Endothelial cell of umbilical vein (primary cell): ENCODE measurements at regions not wholly inside any gene's neighbourhood (a gene's known extent, or its start where the extent isn't known, plus 50 kb on each side); places are given as distances from the start of the nearest gene placed in this dataset.

Experiments
- BruUV-seq: library from RNA; stranded (reverse); fragments of 400-500 nt; replicated peaks from 2 replicates; lab custom pipeline; 2021; lab: Mats Ljungman, UMichigan
- CTCF ChIA-PET: fragments of 300-600, 350-600 bp; sonication (Branson Sonifier 250); formaldehyde crosslinking; loops from one replicate; lab custom pipeline; 2021; ENCODE audit warnings: antibody characterized with exemption, inconsistent platforms; lab: Charles Lee
- POLR2A ChIA-PET: fragments of 300-600, 350-600 bp; sonication (Branson Sonifier 250); formaldehyde crosslinking; loops from one replicate; lab custom pipeline; 2021; ENCODE audit warnings: antibody characterized with exemption, inconsistent platforms; lab: Charles Lee
- DNase-seq: peaks from one replicate; pipeline ENCODE4 v3.0.0-alpha.2; 2011; ENCODE audit warnings: low read depth, low spot score
- FAIRE-seq: peaks from 2 replicates; lab custom pipeline; 2011; peaks lifted over from hg19 to GRCh38; lab: Jason Lieb, UNC
- H2AFZ ChIP-seq: 2 replicates; pipeline ENCODE4 v1.6.0; 2012; ENCODE audit warnings: low read depth, low read length, control low read depth, inconsistent platforms
- H3K27ac ChIP-seq: 2 replicates; pipeline ENCODE4 v1.5.1; 2011; ENCODE audit warnings: low read depth, mild to moderate bottlenecking, control low read depth, low read length, moderate library complexity; ENCODE audit not compliant: insufficient read depth
- H3K27me3 ChIP-seq, 2 experiments: 2 replicates each; pipeline versions ENCODE4 v1.6.0 to v1.6.1; 2011; ENCODE audit warnings: low read length in 2 of 2, mixed read lengths in 1 of 2; ENCODE audit not compliant: control insufficient read depth in 2 of 2, insufficient read depth in 2 of 2
- H3K36me3 ChIP-seq, 2 experiments: 2 replicates in 1 of 2; 3 replicates in 1 of 2; pipeline ENCODE4 v1.5.1; 2011; ENCODE audit warnings: low read length in 2 of 2, mild to moderate bottlenecking in 1 of 2, moderate library complexity in 1 of 2; ENCODE audit not compliant: control insufficient read depth in 2 of 2, insufficient read depth in 2 of 2; ENCODE audit errors: extremely low read depth in 1 of 2
- H3K4me1 ChIP-seq: 3 replicates; pipeline ENCODE4 v1.5.1; 2011; ENCODE audit warnings: mild to moderate bottlenecking, low read length; ENCODE audit not compliant: control insufficient read depth, insufficient read depth; ENCODE audit errors: extremely low read depth
- H3K4me2 ChIP-seq: 2 replicates; pipeline ENCODE4 v1.6.1; 2011; ENCODE audit warnings: low read length, control low read depth, mixed read lengths; ENCODE audit not compliant: insufficient read depth
- H3K4me3 ChIP-seq, 3 experiments: fragments of 200-600 bp in 1 of 3; sonication (generic), shearing (Covaris generic) in 1 of 3; replicated peaks in 1 of 3; 2 replicates each; pipeline ENCODE4 v1.5.1; 2011 to 2016; ENCODE audit warnings: control low read depth in 3 of 3, low read length in 3 of 3, mild to moderate bottlenecking in 2 of 3, inconsistent platforms in 1 of 3, low read depth in 1 of 3, moderate library complexity in 1 of 3; ENCODE audit not compliant: insufficient read depth in 1 of 3
- H3K79me2 ChIP-seq: 2 replicates; pipeline ENCODE4 v1.6.0; 2012; ENCODE audit warnings: low read length, inconsistent platforms; ENCODE audit not compliant: control insufficient read depth, insufficient read depth
- H3K9ac ChIP-seq: replicated peaks from 2 replicates; pipeline ENCODE3; 2011; ENCODE audit warnings: low read length, control low read depth; ENCODE audit not compliant: insufficient read depth; ENCODE audit errors: extremely low read depth
- H3K9me1 ChIP-seq: replicated peaks from 3 replicates; pipeline ENCODE4 v1.6.0; 2011; ENCODE audit warnings: mild to moderate bottlenecking, low read length; ENCODE audit not compliant: control insufficient read depth, insufficient read depth; ENCODE audit errors: extremely low read depth
- H3K9me3 ChIP-seq: replicated peaks from 2 replicates; pipeline ENCODE4 v1.5.1; 2012; ENCODE audit warnings: low read length, inconsistent platforms; ENCODE audit not compliant: control insufficient read depth, insufficient read depth
- H4K20me1 ChIP-seq: replicated peaks from 2 replicates; pipeline ENCODE3; 2011; ENCODE audit warnings: mild to moderate bottlenecking, low read length; ENCODE audit not compliant: control insufficient read depth, insufficient read depth; ENCODE audit errors: extremely low read depth
- EZH2 ChIP-seq: IDR thresholded peaks from 2 replicates; pipeline ENCODE4 v1.6.1; 2012; ENCODE audit warnings: borderline replicate concordance, low read depth, mild to moderate bottlenecking, moderate library complexity, low read length, inconsistent platforms; ENCODE audit not compliant: severe bottlenecking
- FOS ChIP-seq: IDR thresholded peaks from 2 replicates; pipeline ENCODE4 v1.6.1; 2011; ENCODE audit warnings: mild to moderate bottlenecking, low read length, moderate library complexity, borderline replicate concordance; ENCODE audit not compliant: insufficient read depth
- GATA2 ChIP-seq: IDR thresholded peaks from 2 replicates; pipeline ENCODE4 v1.7.0; 2011; ENCODE audit warnings: low read depth, mild to moderate bottlenecking, moderate library complexity, mixed read lengths, low read length; ENCODE audit not compliant: insufficient read length, insufficient read depth
- JUN ChIP-seq: IDR thresholded peaks from 2 replicates; pipeline ENCODE4 v1.6.1; 2011; ENCODE audit warnings: borderline replicate concordance, low read depth; ENCODE audit not compliant: insufficient read length, insufficient read depth
- MYC ChIP-seq: IDR thresholded peaks from one replicate; pipeline ENCODE4 v1.6.1; 2011; ENCODE audit warnings: mild to moderate bottlenecking, low read depth, low read length
- POLR2A ChIP-seq: IDR thresholded peaks from 2 replicates; pipeline ENCODE4 v1.6.1; 2012; ENCODE audit warnings: low read depth, mild to moderate bottlenecking, control low read depth, low read length
- POLR2AphosphoS5 ChIP-seq: IDR thresholded peaks from 2 replicates; pipeline ENCODE4 v1.6.1; 2012; ENCODE audit warnings: low read depth, mild to moderate bottlenecking, control low read depth, low read length, moderate library complexity; ENCODE audit not compliant: insufficient read depth
- dilution Hi-C: fragments of 300-500 bp; cut with MboI; formaldehyde crosslinking; loops from one replicate; pipeline ENCODE4 v1.15.0; 2019; ENCODE audit warnings: low sequenced_read_pairs; ENCODE audit not compliant: extremely low pct_ligation_motif_present
- intact Hi-C: fragments of 100-400 bp; cut with micrococcal nuclease; formaldehyde crosslinking; loops from one replicate; pipeline ENCODE4 v1.10.0; 2022
- TF ChIP-seq, protein P1 (sequence below), 2 donors: IDR thresholded peaks; 1 replicate in 1 of 2; 2 replicates in 1 of 2; pipeline ENCODE4 v1.5.1; 2011; ENCODE audit warnings: low read length in 2 of 2, mild to moderate bottlenecking in 2 of 2, moderate library complexity in 2 of 2, control low read depth in 1 of 2, inconsistent platforms in 1 of 2, low read depth in 1 of 2; ENCODE audit not compliant: insufficient read depth in 1 of 2; ENCODE audit errors: extremely low read depth in 1 of 2
- TF ChIP-seq, protein P2 (sequence below): IDR thresholded peaks from 2 replicates; pipeline ENCODE4 v1.6.1; 2011; ENCODE audit not compliant: insufficient read depth, insufficient read length

DNA sequence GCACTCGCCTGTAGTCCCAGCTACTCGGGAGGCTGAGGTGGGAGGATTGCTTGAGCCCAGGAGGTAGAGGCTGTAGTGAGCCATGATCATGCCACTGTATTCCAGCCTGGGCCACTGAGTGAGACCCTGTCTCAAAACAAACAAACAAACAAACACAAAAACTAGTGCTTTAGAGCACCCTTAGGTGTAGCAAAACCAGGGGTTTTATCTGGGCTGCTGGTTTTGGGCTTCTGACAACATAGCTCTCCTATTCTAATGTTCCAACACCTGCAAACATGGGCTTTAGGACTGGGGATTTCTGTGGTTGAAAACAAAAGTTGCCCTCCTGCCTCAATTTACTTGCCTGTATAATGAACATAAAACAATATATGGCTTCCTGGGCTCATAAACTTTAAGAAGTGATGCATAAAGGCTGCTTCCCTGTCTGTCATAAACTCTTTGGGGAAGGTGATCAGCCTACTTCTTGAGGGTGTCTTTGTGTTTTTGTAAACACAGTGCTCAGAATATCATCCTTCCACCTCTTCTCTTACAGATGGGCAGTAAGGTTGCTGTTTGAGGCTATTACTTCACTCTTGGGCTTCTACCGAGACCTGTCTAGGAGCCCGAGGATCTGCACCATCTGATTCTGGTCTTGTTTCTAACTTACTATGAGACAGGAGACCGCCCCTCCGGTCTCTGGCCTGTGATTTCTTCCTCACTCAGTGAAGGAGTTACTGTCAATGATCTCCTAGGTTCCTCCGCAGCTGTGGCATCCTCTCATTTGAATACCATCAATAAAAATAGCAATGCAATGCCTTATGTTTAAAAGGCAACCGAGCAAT is 246.5 kb downstream of the MYCN start:
- H3K79me2 ChIP-seq: no peaks in the 10 kb centered on the region
- dilution Hi-C loops (no loop called here), intact Hi-C loops (no loop called here)
- FAIRE-seq (no peak), DNase-seq (no peak)
- H4K20me1 ChIP-seq: no peaks in the 10 kb centered on the region
- H3K9me3 ChIP-seq: no peaks in the 10 kb centered on the region
- no peak overlapping the region for H3K4me3 ChIP-seq
- H3K9ac ChIP-seq: no peak overlapping the region
- H3K27ac ChIP-seq: no peak overlapping the region
- no TSS peak for BruUV-seq
- H3K36me3 ChIP-seq: no peaks in the 10 kb centered on the region
- CTCF ChIA-PET: no interaction called here
- TF ChIP-seq POLR2AphosphoS5: no peak
- TF ChIP-seq GATA2: no peak
- no peak for TF ChIP-seq JUN
- TF ChIP-seq FOS: no peak
- no peak for TF ChIP-seq POLR2A
- TF ChIP-seq, protein P1, sequence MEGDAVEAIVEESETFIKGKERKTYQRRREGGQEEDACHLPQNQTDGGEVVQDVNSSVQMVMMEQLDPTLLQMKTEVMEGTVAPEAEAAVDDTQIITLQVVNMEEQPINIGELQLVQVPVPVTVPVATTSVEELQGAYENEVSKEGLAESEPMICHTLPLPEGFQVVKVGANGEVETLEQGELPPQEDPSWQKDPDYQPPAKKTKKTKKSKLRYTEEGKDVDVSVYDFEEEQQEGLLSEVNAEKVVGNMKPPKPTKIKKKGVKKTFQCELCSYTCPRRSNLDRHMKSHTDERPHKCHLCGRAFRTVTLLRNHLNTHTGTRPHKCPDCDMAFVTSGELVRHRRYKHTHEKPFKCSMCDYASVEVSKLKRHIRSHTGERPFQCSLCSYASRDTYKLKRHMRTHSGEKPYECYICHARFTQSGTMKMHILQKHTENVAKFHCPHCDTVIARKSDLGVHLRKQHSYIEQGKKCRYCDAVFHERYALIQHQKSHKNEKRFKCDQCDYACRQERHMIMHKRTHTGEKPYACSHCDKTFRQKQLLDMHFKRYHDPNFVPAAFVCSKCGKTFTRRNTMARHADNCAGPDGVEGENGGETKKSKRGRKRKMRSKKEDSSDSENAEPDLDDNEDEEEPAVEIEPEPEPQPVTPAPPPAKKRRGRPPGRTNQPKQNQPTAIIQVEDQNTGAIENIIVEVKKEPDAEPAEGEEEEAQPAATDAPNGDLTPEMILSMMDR (IDR thresholded peaks at IDR 0.05; ENCODE audit: extremely low read depth in 1 of 2, insufficient read depth in 1 of 2, low read depth in 1 of 2, low read length in 2 of 2): no peak
- TF ChIP-seq, protein P2, sequence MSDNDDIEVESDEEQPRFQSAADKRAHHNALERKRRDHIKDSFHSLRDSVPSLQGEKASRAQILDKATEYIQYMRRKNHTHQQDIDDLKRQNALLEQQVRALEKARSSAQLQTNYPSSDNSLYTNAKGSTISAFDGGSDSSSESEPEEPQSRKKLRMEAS: no peak
- no peak for TF ChIP-seq EZH2
- no peak for TF ChIP-seq MYC
- H3K9me1 ChIP-seq: no peaks in the 10 kb centered on the region
- no peaks in the 10 kb centered on the region for H3K4me1 ChIP-seq
- H3K27me3 ChIP-seq: no peaks in the 10 kb centered on the region
- POLR2A ChIA-PET: no interaction called here
- no peak overlapping the region for H3K4me2 ChIP-seq
- no peak overlapping the region for H2AFZ ChIP-seq
